NB4 (cell line): ENCODE measurements at regions not wholly inside any gene's neighbourhood (a gene's known extent, or its start where the extent isn't known, plus 50 kb on each side); places are given as distances from the start of the nearest gene placed in this dataset.

ENCODE experiments used
- DNase-seq: peaks from one replicate; pipeline ENCODE4 v3.0.0; 2010; ENCODE audit warnings: low read depth
- H3K4me3 ChIP-seq: one replicate; pipeline ENCODE4 v1.5.1; 2011; ENCODE audit warnings: mild to moderate bottlenecking, low read depth, low read length, moderate library complexity
- MYC ChIP-seq: IDR thresholded peaks from 2 replicates; pipeline ENCODE4 v1.6.1; 2011; ENCODE audit warnings: low read depth, low read length
- POLR2A ChIP-seq: IDR thresholded peaks from 2 replicates; pipeline ENCODE4 v1.6.1; 2011; ENCODE audit warnings: mild to moderate bottlenecking; ENCODE audit not compliant: insufficient read length; ENCODE audit errors: extremely low read depth
- TF ChIP-seq, protein P1 (sequence below): IDR thresholded peaks from one replicate; pipeline ENCODE4 v1.5.1; 2012; ENCODE audit warnings: low read depth, low read length
- TF ChIP-seq, protein P2 (sequence below): IDR thresholded peaks from 2 replicates; pipeline ENCODE4 v1.6.1; 2011; ENCODE audit warnings: low read depth, low read length

DNA sequence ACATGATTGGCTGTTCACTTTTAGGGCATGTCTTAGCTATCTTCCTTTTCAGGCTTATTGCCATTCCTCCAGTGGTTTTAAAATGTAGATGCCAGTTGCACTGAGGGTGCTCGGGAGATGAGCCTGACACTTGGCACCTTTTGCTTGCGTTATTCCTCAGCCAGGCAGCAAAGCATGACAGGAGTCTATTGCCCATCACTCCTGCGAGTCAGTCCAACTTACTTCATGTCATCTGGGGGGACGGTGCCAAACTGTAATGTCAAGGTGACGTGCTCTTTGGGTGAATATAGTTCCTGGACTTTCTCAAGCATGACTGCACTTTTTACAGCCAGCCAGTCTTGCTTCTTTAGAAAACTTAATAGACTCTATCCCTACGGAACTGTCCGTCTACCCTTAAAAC, 406.0 kb upstream of the C2CD4B start:
- DNase-seq: no peak
- H3K4me3 ChIP-seq: no peak overlapping the region
- TF ChIP-seq MYC: no peak

DNA sequence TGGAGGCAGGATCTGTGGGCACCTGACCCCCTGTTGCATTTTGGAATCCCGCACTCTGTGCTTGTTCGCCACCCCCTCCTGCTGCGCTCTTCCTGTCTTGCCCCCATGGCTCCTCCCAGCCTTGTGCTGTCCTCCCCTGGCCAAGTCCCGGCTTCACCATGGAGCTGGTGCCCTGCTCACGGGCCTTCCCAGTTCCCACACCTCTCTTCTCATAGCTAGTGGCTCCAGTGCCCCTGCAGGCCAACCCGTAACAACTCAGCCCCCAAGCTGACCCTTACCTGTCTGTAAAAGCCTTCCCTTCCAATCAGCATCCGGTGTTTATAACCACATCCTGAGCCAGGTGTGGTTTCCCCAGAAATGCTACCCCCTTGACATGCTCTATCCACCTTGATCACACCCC, 407.7 kb upstream of the C2CD4B start:
- no peak overlapping the region for H3K4me3 ChIP-seq
- TF ChIP-seq, protein P1, sequence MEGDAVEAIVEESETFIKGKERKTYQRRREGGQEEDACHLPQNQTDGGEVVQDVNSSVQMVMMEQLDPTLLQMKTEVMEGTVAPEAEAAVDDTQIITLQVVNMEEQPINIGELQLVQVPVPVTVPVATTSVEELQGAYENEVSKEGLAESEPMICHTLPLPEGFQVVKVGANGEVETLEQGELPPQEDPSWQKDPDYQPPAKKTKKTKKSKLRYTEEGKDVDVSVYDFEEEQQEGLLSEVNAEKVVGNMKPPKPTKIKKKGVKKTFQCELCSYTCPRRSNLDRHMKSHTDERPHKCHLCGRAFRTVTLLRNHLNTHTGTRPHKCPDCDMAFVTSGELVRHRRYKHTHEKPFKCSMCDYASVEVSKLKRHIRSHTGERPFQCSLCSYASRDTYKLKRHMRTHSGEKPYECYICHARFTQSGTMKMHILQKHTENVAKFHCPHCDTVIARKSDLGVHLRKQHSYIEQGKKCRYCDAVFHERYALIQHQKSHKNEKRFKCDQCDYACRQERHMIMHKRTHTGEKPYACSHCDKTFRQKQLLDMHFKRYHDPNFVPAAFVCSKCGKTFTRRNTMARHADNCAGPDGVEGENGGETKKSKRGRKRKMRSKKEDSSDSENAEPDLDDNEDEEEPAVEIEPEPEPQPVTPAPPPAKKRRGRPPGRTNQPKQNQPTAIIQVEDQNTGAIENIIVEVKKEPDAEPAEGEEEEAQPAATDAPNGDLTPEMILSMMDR: no peak
- no peak for TF ChIP-seq MYC
- no peak for TF ChIP-seq POLR2A
- TF ChIP-seq, protein P2, sequence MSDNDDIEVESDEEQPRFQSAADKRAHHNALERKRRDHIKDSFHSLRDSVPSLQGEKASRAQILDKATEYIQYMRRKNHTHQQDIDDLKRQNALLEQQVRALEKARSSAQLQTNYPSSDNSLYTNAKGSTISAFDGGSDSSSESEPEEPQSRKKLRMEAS: no peak
- no peak for DNase-seq

DNA sequence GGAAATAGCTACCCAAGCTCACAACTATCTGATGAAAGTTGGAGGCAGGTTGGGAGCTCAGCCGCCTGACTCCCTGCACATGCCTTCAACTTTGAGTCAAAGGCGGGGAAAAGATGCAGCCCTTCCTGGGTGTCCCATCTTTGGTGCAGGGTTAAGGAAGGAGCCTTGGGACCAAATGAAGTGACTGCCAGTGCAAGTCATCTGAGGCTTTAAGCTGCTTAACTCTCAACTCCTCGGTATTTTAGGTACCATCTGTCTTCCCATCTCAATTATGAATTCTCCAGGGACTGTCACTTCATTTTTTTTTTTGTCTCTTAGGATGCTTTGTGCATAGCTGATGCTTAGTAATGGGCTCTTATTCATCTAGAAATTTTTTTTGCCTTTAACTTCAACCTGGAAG, 408.8 kb upstream of the C2CD4B start:
- no peak overlapping the region for H3K4me3 ChIP-seq
- TF ChIP-seq POLR2A (no peak), MYC (no peak)
- TF ChIP-seq, protein P2: no peak
- TF ChIP-seq, protein P1: no peak
- DNase-seq: no peak

DNA sequence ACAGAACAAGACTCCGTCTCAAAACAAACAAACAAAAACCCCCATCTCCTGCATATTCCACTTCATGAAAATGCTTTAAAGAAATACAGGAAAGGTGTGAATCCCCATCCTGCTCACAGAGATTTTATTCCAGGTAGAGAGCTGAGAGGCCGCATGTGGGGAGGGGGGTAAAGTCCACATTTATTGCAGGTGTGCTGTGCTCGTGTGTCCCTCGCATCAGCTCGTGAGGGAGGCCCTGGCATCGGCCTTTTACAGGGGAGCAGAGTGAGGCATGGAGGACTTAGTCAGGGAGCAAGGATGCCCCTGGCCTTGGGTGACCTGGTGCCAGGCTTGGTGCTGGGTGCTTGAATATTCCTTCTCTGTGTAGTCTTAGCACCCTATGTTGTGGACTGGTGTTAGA, 413.5 kb upstream of the C2CD4B start:
- H3K4me3 ChIP-seq: no peak overlapping the region
- TF ChIP-seq MYC: no peak
- TF ChIP-seq, protein P2: no peak
- no peak for TF ChIP-seq POLR2A
- TF ChIP-seq, protein P1: no peak
- DNase-seq: no peak

DNA sequence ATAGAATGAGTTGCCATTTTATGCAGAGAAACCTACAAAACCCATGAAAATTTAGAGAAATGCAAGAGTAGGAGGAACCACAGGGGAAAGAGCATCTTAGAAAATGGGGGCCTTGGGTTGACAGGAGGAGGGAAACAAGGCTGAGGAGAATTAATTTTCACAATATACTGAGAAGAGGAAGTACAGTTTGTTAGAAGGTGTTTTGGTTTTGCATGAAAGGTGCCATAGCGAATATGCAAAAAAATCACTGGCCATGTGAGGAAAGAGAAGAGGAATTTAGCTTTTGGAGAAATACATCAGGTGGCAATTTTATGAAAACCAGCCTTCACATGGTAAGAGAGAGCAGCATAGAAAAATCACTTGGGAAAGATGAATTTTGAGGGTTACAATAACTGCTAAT, 413.9 kb upstream of the C2CD4B start:
- no peak overlapping the region for H3K4me3 ChIP-seq
- DNase-seq: no peak
- no peak for TF ChIP-seq MYC
- TF ChIP-seq, protein P2: no peak
- no peak for TF ChIP-seq POLR2A

DNA sequence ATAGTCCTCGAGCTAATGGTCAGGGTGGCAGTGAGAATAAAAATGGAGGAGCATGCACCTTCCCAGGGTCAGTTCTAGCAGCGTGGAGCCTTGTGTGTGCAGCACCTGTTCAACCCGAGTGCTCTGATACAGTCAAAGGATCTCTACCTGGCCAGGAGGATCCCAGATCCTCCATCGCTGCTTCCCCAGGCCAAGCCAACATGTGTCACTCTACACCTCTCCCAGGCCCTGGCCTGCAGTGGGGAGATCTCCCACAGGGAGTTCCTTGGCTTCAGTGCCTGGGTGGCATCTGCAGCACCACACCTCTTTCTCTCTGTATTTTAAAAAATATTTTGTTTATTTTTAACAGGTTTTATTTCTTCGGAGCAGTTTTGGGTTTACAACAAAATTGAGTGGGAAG, 414.8 kb upstream of the C2CD4B start:
- TF ChIP-seq MYC (no peak), POLR2A (no peak)
- TF ChIP-seq, protein P1: no peak
- TF ChIP-seq, protein P2: no peak
- DNase-seq: no peak
- no peak overlapping the region for H3K4me3 ChIP-seq

DNA sequence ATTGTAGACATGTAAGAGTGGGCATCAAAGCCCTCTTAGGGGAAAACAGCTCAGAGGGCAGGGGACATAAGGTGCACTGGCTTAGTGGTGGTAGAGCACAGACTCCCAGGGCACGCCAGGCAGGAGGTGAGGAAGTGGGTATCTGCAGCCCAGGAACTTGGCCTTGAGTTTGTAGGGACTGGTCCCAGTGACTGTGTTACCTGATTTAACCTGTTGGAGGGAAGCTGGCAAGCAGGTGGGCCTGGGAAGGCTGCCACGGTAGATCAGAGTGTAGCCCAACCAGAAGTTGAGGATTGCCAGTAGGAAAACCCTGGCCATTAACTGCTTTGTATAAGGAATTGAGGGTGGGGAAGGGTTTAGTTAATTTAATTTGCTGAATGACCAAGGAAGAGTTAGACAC, 417.5 kb upstream of the C2CD4B start:
- no peak for DNase-seq
- no peak overlapping the region for H3K4me3 ChIP-seq
- TF ChIP-seq POLR2A: no peak
- no peak for TF ChIP-seq MYC
- TF ChIP-seq, protein P2: no peak
- TF ChIP-seq, protein P1: no peak
